GM21515 (cell line): ENCODE measurements at regions not wholly inside any gene's neighbourhood (a gene's known extent, or its start where the extent isn't known, plus 50 kb on each side); places are given as distances from the start of the nearest gene placed in this dataset.

Experiments used
- ATAC-seq: cut with Tn5 transposase; IDR thresholded peaks from one replicate; pipeline ENCODE4 v1.9.1; 2021; ENCODE audit not compliant: unreplicated experiment

DNA sequence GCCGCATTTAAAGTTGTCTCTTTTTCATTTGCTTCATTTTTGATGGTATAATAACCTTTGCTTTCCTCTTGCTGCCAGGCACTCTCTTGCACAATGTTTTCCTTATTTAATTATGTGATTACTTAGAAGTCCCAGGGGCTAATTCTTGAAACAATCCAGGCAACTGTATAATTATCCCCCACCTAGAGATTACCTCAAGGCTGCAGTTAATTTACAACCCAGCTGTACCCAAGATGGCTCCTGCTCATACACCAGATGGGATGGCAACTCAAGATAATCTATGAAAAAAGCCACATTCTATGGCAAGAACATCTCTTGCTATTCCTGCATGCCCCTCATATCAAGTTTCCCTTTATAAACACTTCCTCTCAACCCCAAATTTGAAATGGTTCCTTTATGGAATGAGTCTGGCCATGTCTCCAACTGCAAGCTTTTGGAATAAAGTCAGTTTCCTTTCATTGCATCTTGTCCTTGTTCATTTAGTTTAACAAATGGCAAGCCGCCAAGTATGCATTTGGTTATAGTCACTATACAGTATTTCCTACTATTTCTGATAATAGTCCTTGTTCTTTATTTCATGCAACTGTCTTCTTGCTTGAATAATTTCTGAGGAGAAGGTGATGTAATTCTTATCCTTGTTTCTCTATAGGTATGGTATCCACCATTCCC is 1042.6 kb downstream of the PLA2G4A start:
- ATAC-seq: no peak

GRCh38 chr1:187872550-187872949 is 1043.8 kb downstream of the PLA2G4A start:
- ATAC-seq: no peak

- no peak for ATAC-seq
Observed at GRCh38 chr1:187873126-187873525, 1044.4 kb downstream of the PLA2G4A start.

GRCh38 chr1:187876775-187877174 is 1048.0 kb downstream of the PLA2G4A start:
- ATAC-seq: no peak

- ATAC-seq: no peak
Observed at GRCh38 chr1:187877220-187877619, 1048.5 kb downstream of the PLA2G4A start.

- no peak for ATAC-seq
Observed at GRCh38 chr1:187878883-187879282, 1050.1 kb downstream of the PLA2G4A start.

GRCh38 chr1:187883356-187883755 is 1054.6 kb downstream of the PLA2G4A start:
- no peak for ATAC-seq

GRCh38 chr1:187891993-187892682 is 1063.4 kb downstream of the PLA2G4A start:
- no peak for ATAC-seq

DNA sequence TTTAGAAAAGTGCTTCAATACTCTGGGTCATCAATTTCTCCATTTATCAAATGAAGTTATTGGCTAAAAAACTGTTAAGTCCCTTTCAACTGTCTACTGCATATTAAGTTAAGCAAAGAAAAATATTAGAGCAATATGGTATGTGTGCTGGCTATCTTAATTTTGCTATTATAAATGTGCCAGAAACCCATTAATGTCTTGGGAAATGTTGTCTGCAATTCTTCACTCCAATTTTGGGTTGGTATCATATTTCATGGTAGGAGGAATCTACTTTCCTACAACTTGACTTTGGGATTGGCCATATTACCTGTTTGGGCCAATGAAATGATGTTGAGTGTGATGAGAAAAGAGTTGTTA is 1063.9 kb downstream of the PLA2G4A start:
- ATAC-seq: no peak

DNA sequence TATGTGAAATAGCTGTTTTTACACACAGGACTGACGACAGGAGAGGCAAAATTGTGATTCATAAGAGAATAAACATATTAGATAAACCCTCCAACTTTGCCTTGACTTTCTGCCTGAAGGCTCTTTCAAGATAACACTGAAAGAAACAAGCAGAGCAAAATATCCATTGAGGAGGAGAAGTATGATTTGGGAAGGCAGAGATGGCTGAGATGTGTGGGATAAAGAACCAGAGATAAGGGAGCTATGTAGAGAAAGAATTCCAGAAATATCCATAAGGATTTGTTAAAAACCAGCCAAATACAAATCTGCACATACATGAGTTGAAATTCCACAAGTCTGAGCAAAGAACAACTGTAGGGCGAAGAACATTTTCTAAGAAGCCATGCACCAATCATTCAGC is 1064.7 kb downstream of the PLA2G4A start:
- no peak for ATAC-seq

GRCh38 chr1:187894349-187894748 is 1065.6 kb downstream of the PLA2G4A start:
- no peak for ATAC-seq

DNA sequence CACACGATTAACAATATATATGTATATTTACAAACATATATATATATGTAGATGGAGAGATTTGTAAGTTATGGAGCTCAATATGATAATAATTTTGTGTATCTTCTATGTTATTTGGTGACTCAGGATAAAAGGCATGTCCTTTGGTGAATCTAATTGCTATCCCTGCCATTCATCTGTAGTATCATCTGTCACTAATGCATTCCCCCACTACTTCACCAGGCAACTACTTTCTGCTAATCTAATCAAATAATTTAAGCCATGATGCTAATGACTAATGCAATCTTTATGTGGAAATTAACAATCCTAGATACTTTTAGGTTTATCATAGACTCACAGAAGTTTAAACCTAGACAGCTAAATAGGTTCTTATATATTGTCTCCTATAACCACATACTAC is 1074.5 kb downstream of the PLA2G4A start:
- ATAC-seq: no peak

GRCh38 chr1:187909382-187909781 is 1080.6 kb downstream of the PLA2G4A start:
- no peak for ATAC-seq

GRCh38 chr1:187911820-187912219 is 1083.1 kb downstream of the PLA2G4A start:
- ATAC-seq: no peak

DNA sequence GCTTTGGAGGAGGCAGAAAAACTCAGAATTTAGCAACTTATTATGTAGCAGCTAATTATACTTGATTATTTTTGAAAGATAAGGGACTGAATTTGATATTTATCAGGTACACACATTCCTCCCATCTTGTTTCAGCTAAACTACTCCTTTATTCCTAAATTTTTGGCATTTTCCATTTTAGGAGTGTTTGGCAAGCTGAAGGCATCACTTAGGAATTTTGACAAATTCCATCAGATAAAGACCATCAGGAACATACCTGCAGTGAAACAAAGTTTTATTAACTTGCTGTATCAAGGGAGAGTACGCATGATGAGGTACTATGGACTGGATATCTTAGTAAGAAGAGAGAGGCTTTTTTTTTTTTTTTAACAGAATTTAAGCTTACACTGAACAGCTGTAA is 1092.2 kb downstream of the PLA2G4A start:
- ATAC-seq: no peak

- no peak for ATAC-seq
Observed at GRCh38 chr1:187921426-187921825, 1092.7 kb downstream of the PLA2G4A start.

GRCh38 chr1:187922255-187922654 is 1093.5 kb downstream of the PLA2G4A start:
- ATAC-seq: no peak

- no peak for ATAC-seq
Observed at GRCh38 chr1:187924252-187924651, 1095.5 kb downstream of the PLA2G4A start.

DNA sequence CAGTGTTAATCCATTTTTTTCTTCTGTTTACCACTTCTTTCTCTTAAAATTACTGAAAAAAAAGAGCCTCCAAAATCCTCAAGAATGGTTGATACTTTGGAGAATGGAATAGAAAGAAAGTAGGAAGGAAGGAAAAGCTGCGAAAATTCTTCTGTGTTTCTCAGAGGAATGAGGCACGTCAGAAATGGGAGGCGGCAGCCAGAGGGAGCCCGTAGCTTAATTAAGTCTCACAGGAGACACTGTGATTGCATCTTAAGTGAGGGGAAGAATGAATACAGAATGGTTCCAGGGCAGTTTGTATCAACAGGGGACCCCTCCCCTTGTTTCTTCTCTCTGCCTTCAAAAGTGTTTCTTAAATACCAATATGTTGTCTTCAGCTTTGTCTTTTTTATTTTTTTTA is 1099.5 kb downstream of the PLA2G4A start:
- no peak for ATAC-seq

GRCh38 chr1:187928696-187929095 is 1099.9 kb downstream of the PLA2G4A start:
- ATAC-seq: no peak

- no peak for ATAC-seq
Observed at GRCh38 chr1:187931776-187932175, 1103.0 kb downstream of the PLA2G4A start.

GRCh38 chr1:187933562-187934419 is 1105.0 kb downstream of the PLA2G4A start:
- ATAC-seq: no peak
